ENCODE measurements at regions not wholly inside any gene's neighbourhood (a gene's known extent, or its start where the extent isn't known, plus 50 kb on each side); places are given as distances from the start of the nearest gene placed in this dataset.

GRCh38 chr4:63308697-63309096 lies 1100.6 kb downstream of the TECRL start:
- TF ChIP-seq POLR2AphosphoS5 (IDR thresholded peaks at IDR 0.05) (no peak), CTCF (IDR thresholded peaks at IDR 0.05 in 8 of 11, conservative IDR thresholded peaks at IDR 0.05 in 3 of 11) (no peak)
